HG02623 (cell line): ENCODE measurements at regions not wholly inside any gene's neighbourhood (a gene's known extent, or its start where the extent isn't known, plus 50 kb on each side); places are given as distances from the start of the nearest gene placed in this dataset.
"Not testable (repeated sequence)": the region's sequence is repeated elsewhere in the genome, so short reads cannot be mapped to it uniquely, and the experiment has no call there.

Source experiments
- ATAC-seq: cut with Tn5 transposase; IDR thresholded peaks from one replicate; pipeline ENCODE4 v1.9.1; 2021; ENCODE audit warnings: moderate library complexity; ENCODE audit not compliant: unreplicated experiment

GRCh38 chr3:162678941-162679340 is 1182.3 kb downstream of the OTOL1 start:
- ATAC-seq = no peak

GRCh38 chr3:162684260-162684659 is 1187.7 kb downstream of the OTOL1 start:
- ATAC-seq = no peak

GRCh38 chr3:162699291-162699690 is 1202.7 kb downstream of the OTOL1 start:
- ATAC-seq = no peak

GRCh38 chr3:162701211-162701610 is 1204.6 kb downstream of the OTOL1 start:
- no peak for ATAC-seq

GRCh38 chr3:162702768-162703385 is 1206.3 kb downstream of the OTOL1 start:
- no peak for ATAC-seq

GRCh38 chr3:162704238-162704637 is 1207.6 kb downstream of the OTOL1 start:
- no peak for ATAC-seq

- ATAC-seq = no peak
Observed at GRCh38 chr3:162704799-162705385, 1208.3 kb downstream of the OTOL1 start.

GRCh38 chr3:162708394-162708793 is 1211.8 kb downstream of the OTOL1 start:
- ATAC-seq = not testable (repeated sequence)

GRCh38 chr3:162708942-162709706 is 1212.5 kb downstream of the OTOL1 start:
- ATAC-seq = not testable (repeated sequence)

GRCh38 chr3:162710332-162711112 is 1213.9 kb downstream of the OTOL1 start:
- no peak for ATAC-seq

- not testable (repeated sequence) for ATAC-seq
Observed at GRCh38 chr3:162717074-162717473, 1220.5 kb downstream of the OTOL1 start.

- no peak for ATAC-seq
Observed at GRCh38 chr3:162718697-162719096, 1222.1 kb downstream of the OTOL1 start.

GRCh38 chr3:162719684-162720341 is 1223.2 kb downstream of the OTOL1 start:
- ATAC-seq = no peak

GRCh38 chr3:162721736-162722135 is 1225.1 kb downstream of the OTOL1 start:
- no peak for ATAC-seq

- ATAC-seq = no peak
Observed at GRCh38 chr3:162722337-162722736, 1225.7 kb downstream of the OTOL1 start.

GRCh38 chr3:162722796-162723195 is 1226.2 kb downstream of the OTOL1 start:
- ATAC-seq = not testable (repeated sequence)

- ATAC-seq = no peak
Observed at GRCh38 chr3:162729686-162730085, 1233.1 kb downstream of the OTOL1 start.

GRCh38 chr3:162731961-162732360 is 1235.4 kb downstream of the OTOL1 start:
- ATAC-seq = not testable (repeated sequence)

- no peak for ATAC-seq
Observed at GRCh38 chr3:162738784-162739183, 1242.2 kb downstream of the OTOL1 start.

GRCh38 chr3:162740941-162741596 is 1244.5 kb downstream of the OTOL1 start:
- ATAC-seq = no peak
